Dermis microvascular lymphatic vessel endothelial cell (primary cell): ENCODE measurements at regions not wholly inside any gene's neighbourhood (a gene's known extent, or its start where the extent isn't known, plus 50 kb on each side); places are given as distances from the start of the nearest gene placed in this dataset.

Experiments
- DNase-seq, 2 donors: peaks; one replicate each; pipeline versions ENCODE4 v3.0.0 to v3.0.0-alpha.2; 2010; ENCODE audit warnings: low read depth in 2 of 2

- DNase-seq, result no peak
Observed at GRCh38 chr5:122721127-122721526, 53.8 kb upstream of the SNX2 start.

GRCh38 chr5:122722341-122722740, 52.5 kb upstream of the SNX2 start:
- no peak for DNase-seq

GRCh38 chr5:122723606-122724352, 51.1 kb upstream of the SNX2 start:
- no peak for DNase-seq
